Trophoblast cell (in vitro differentiated cells and primary cell): ENCODE measurements at regions not wholly inside any gene's neighbourhood (a gene's known extent, or its start where the extent isn't known, plus 50 kb on each side); places are given as distances from the start of the nearest gene placed in this dataset.

Experiments
- DNase-seq, 2 donors: peaks; one replicate each; pipeline ENCODE4 v3.0.0-alpha.2; 2016
- H2AFZ ChIP-seq: 2 replicates; pipeline ENCODE4 v1.6.1; 2013; ENCODE audit warnings: low read length, moderate library complexity, mild to moderate bottlenecking; ENCODE audit not compliant: insufficient read depth, poor library complexity
- H2AK5ac ChIP-seq: 2 replicates; pipeline ENCODE4 v1.6.1; 2013; ENCODE audit warnings: mild to moderate bottlenecking, low read length
- H2BK120ac ChIP-seq: 2 replicates; pipeline ENCODE4 v1.6.1; 2013; ENCODE audit warnings: low read length, mild to moderate bottlenecking, moderate library complexity; ENCODE audit not compliant: insufficient read depth, poor library complexity
- H2BK12ac ChIP-seq: 2 replicates; pipeline ENCODE4 v1.6.1; 2013; ENCODE audit warnings: mild to moderate bottlenecking, low read length, moderate library complexity
- H2BK5ac ChIP-seq: 2 replicates; pipeline ENCODE4 v1.6.1; 2013; ENCODE audit warnings: low read length, low read depth, moderate library complexity, mild to moderate bottlenecking; ENCODE audit not compliant: poor library complexity
- H3K14ac ChIP-seq: 2 replicates; pipeline ENCODE4 v1.6.1; 2013; ENCODE audit warnings: mild to moderate bottlenecking, low read length
- H3K18ac ChIP-seq: 2 replicates; pipeline ENCODE4 v1.6.1; 2013; ENCODE audit warnings: mild to moderate bottlenecking, low read length
- H3K23ac ChIP-seq: 2 replicates; pipeline ENCODE4 v1.6.1; 2013; ENCODE audit warnings: low read length
- H3K27ac ChIP-seq: 2 replicates; pipeline ENCODE4 v1.5.1; 2013; ENCODE audit warnings: low read depth, mild to moderate bottlenecking, inconsistent platforms, low read length, moderate library complexity
- H3K27me3 ChIP-seq: 2 replicates; pipeline ENCODE4 v1.6.1; 2013; ENCODE audit warnings: inconsistent platforms, mild to moderate bottlenecking, low read length, moderate library complexity; ENCODE audit not compliant: insufficient read depth
- H3K36me3 ChIP-seq, 2 experiments: 1 replicate in 1 of 2; 2 replicates in 1 of 2; pipeline ENCODE4 v1.6.1; 2013; ENCODE audit warnings: low read length in 2 of 2, mild to moderate bottlenecking in 2 of 2, moderate library complexity in 1 of 2; ENCODE audit not compliant: insufficient read depth in 2 of 2, control insufficient read depth in 1 of 2
- H3K4ac ChIP-seq: 2 replicates; pipeline ENCODE4 v1.6.1; 2013; ENCODE audit warnings: low read depth, mild to moderate bottlenecking, low read length, moderate library complexity
- H3K4me1 ChIP-seq, 2 experiments: 1 replicate in 1 of 2; 2 replicates in 1 of 2; pipeline ENCODE4 v1.6.1; 2013; ENCODE audit warnings: low read length in 2 of 2, mild to moderate bottlenecking in 2 of 2, moderate library complexity in 1 of 2; ENCODE audit not compliant: insufficient read depth in 2 of 2, control insufficient read depth in 1 of 2
- H3K4me2 ChIP-seq: 2 replicates; pipeline ENCODE4 v1.6.1; 2013; ENCODE audit warnings: inconsistent platforms, mild to moderate bottlenecking, low read length, moderate library complexity
- H3K4me3 ChIP-seq: 2 replicates; pipeline ENCODE4 v1.5.1; 2013; ENCODE audit warnings: mild to moderate bottlenecking, low read depth, low read length, inconsistent platforms
- H3K79me1 ChIP-seq: one replicate; pipeline ENCODE4 v1.6.1; 2013; ENCODE audit warnings: low read length
- H3K79me2 ChIP-seq: 2 replicates; pipeline ENCODE4 v1.6.1; 2013; ENCODE audit warnings: low read length, mild to moderate bottlenecking; ENCODE audit not compliant: control insufficient read depth, insufficient read depth, poor library complexity
- H3K9ac ChIP-seq: 2 replicates; pipeline ENCODE4 v1.6.1; 2013; ENCODE audit warnings: mild to moderate bottlenecking, low read length
- H3K9me3 ChIP-seq: 2 replicates; pipeline ENCODE4 v1.6.1; 2013; ENCODE audit warnings: low read depth, mild to moderate bottlenecking, control low read depth, inconsistent platforms, low read length; ENCODE audit not compliant: insufficient read depth
- H4K12ac ChIP-seq: 2 replicates; pipeline ENCODE4 v1.6.1; 2013; ENCODE audit warnings: low read depth, mild to moderate bottlenecking, low read length, moderate library complexity
- H4K8ac ChIP-seq: 2 replicates; pipeline ENCODE4 v1.6.1; 2013; ENCODE audit warnings: low read depth, mild to moderate bottlenecking, low read length, moderate library complexity
- H4K91ac ChIP-seq: one replicate; pipeline ENCODE4 v1.6.1; 2013; ENCODE audit warnings: low read depth, mild to moderate bottlenecking, low read length, moderate library complexity
- WGBS: extraction: QIAGEN DNeasy Blood & Tissue Kit; methylation state at CpG from one replicate; pipeline ENCODE4 v1.1.7; 2013; ENCODE audit warnings: missing lambda C conversion rate; ENCODE audit not compliant: insufficient read length, insufficient coverage; ENCODE audit errors: extremely low coverage; 5-methylcytosine and 5-hydroxymethylcytosine counted together

GRCh38 chr17:72359811-72360210 lies 239.0 kb downstream of the SOX9 start:
- no peak overlapping the region for H4K12ac ChIP-seq
- no peak overlapping the region for H3K4me2 ChIP-seq
- H3K79me2 ChIP-seq: no peaks in the 10 kb centered on the region
- H3K79me1 ChIP-seq: no peaks in the 10 kb centered on the region
- H3K4me3 ChIP-seq: no peak overlapping the region
- no peak overlapping the region for H4K8ac ChIP-seq
- H2BK5ac ChIP-seq: no peak overlapping the region
- H3K4me1 ChIP-seq: peaks cover 0 to 3% of the 10 kb centered on the region in 2 experiments
- H3K27ac ChIP-seq: no peak overlapping the region
- H3K14ac ChIP-seq: no peak overlapping the region
- no peak overlapping the region for H3K18ac ChIP-seq
- no peaks in the 10 kb centered on the region for H3K9me3 ChIP-seq
- no peak for DNase-seq
- H3K9ac ChIP-seq: no peak overlapping the region
- no peak overlapping the region for H3K4ac ChIP-seq
- H3K36me3 ChIP-seq: no peaks in the 10 kb centered on the region
- no peak overlapping the region for H2AFZ ChIP-seq
- H3K27me3 ChIP-seq: no peaks in the 10 kb centered on the region
- H4K91ac ChIP-seq: no peak overlapping the region
- no CpG with 5 or more reads among the region's 5 CpGs for WGBS
- no peak overlapping the region for H3K23ac ChIP-seq
- H2AK5ac ChIP-seq: no peak overlapping the region
- no peak overlapping the region for H2BK120ac ChIP-seq
- no peak overlapping the region for H2BK12ac ChIP-seq

- Histone ChIP-seq H3K27me3 (no peaks in the 10 kb centered on the region), H3K36me3 (no peaks in the 10 kb centered on the region), H3K4me2 (no peak overlapping the region), H3K9me3 (no peaks in the 10 kb centered on the region), H3K9ac (no peak overlapping the region), H3K4me3 (no peak overlapping the region), H4K8ac (no peak overlapping the region), H3K18ac (no peak overlapping the region), H3K23ac (no peak overlapping the region), H2BK12ac (no peak overlapping the region), H3K27ac (no peak overlapping the region), H2AK5ac (no peak overlapping the region), H2AFZ (no peak overlapping the region), H3K14ac (no peak overlapping the region), H3K79me1 (no peaks in the 10 kb centered on the region), H2BK120ac (no peak overlapping the region), H4K12ac (no peak overlapping the region), H3K79me2 (no peaks in the 10 kb centered on the region), H3K4me1 (peaks cover 0 to 3% of the 10 kb centered on the region in 2 experiments), H3K4ac (no peak overlapping the region), H4K91ac (no peak overlapping the region), H2BK5ac (no peak overlapping the region)
- DNase-seq: no peak
- no CpG with 5 or more reads among the region's 6 CpGs for WGBS
Observed at GRCh38 chr17:72360386-72360940, 239.6 kb downstream of the SOX9 start.

- peaks cover 0 to 3% of the 10 kb centered on the region in 2 experiments for H3K4me1 ChIP-seq
- H3K18ac ChIP-seq: no peak overlapping the region
- no peak overlapping the region for H2AFZ ChIP-seq
- H4K91ac ChIP-seq: no peak overlapping the region
- H2BK120ac ChIP-seq: no peak overlapping the region
- H3K4me2 ChIP-seq: no peak overlapping the region
- H3K9ac ChIP-seq: no peak overlapping the region
- WGBS: no CpG with 5 or more reads among the region's 6 CpGs
- no peak overlapping the region for H2BK5ac ChIP-seq
- no peaks in the 10 kb centered on the region for H3K9me3 ChIP-seq
- H3K27ac ChIP-seq: no peak overlapping the region
- H4K8ac ChIP-seq: no peak overlapping the region
- H3K27me3 ChIP-seq: no peaks in the 10 kb centered on the region
- no peak overlapping the region for H3K4ac ChIP-seq
- DNase-seq: no peak
- H3K23ac ChIP-seq: no peak overlapping the region
- no peak overlapping the region for H3K14ac ChIP-seq
- H4K12ac ChIP-seq: no peak overlapping the region
- H2AK5ac ChIP-seq: no peak overlapping the region
- no peaks in the 10 kb centered on the region for H3K79me2 ChIP-seq
- no peaks in the 10 kb centered on the region for H3K79me1 ChIP-seq
- H3K4me3 ChIP-seq: no peak overlapping the region
- H3K36me3 ChIP-seq: no peaks in the 10 kb centered on the region
- no peak overlapping the region for H2BK12ac ChIP-seq
Observed at GRCh38 chr17:72361892-72362291, 241.1 kb downstream of the SOX9 start.

GRCh38 chr17:72362376-72363088 lies 241.7 kb downstream of the SOX9 start:
- H4K91ac ChIP-seq: no peak overlapping the region
- H3K23ac ChIP-seq: no peak overlapping the region
- H3K79me1 ChIP-seq: no peaks in the 10 kb centered on the region
- H3K4me2 ChIP-seq: no peak overlapping the region
- H3K4me3 ChIP-seq: no peak overlapping the region
- H2AK5ac ChIP-seq: no peak overlapping the region
- H3K27me3 ChIP-seq: no peaks in the 10 kb centered on the region
- no peak overlapping the region for H2AFZ ChIP-seq
- no peak overlapping the region for H3K14ac ChIP-seq
- no peak overlapping the region for H3K27ac ChIP-seq
- H2BK5ac ChIP-seq: no peak overlapping the region
- H3K9ac ChIP-seq: no peak overlapping the region
- no peaks in the 10 kb centered on the region for H3K79me2 ChIP-seq
- no peak overlapping the region for H3K18ac ChIP-seq
- no peaks in the 10 kb centered on the region for H3K9me3 ChIP-seq
- no peak overlapping the region for H4K8ac ChIP-seq
- WGBS: no CpG with 5 or more reads among the region's 9 CpGs
- no peak overlapping the region for H2BK12ac ChIP-seq
- peaks cover 0 to 3% of the 10 kb centered on the region in 2 experiments for H3K4me1 ChIP-seq
- H2BK120ac ChIP-seq: no peak overlapping the region
- no peak for DNase-seq
- H4K12ac ChIP-seq: no peak overlapping the region
- no peak overlapping the region for H3K4ac ChIP-seq
- H3K36me3 ChIP-seq: no peaks in the 10 kb centered on the region
